ENCODE measurements at regions not wholly inside any gene's neighbourhood (a gene's known extent, or its start where the extent isn't known, plus 50 kb on each side); places are given as distances from the start of the nearest gene placed in this dataset.

DNA sequence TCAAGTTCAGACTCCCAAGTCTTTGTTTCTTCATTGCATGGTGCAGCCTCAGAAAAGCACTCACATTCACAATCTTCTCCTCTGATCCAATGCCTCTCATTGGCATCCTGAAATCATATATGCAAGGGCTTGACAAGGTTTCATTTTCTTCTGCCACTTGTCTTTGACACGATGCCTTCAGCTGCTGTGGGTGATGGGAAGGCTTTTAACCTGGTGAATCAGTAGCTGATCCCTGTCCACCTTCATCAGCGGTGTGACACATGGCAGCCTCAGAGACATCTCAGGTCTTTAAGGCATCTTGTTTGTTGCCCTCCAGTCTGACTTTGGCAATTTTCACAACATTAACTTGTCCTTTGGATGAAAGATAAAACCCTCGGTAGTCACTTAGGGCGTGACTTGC is 147.2 kb downstream of the PRELID2 start:
- TF ChIP-seq, protein P1, sequence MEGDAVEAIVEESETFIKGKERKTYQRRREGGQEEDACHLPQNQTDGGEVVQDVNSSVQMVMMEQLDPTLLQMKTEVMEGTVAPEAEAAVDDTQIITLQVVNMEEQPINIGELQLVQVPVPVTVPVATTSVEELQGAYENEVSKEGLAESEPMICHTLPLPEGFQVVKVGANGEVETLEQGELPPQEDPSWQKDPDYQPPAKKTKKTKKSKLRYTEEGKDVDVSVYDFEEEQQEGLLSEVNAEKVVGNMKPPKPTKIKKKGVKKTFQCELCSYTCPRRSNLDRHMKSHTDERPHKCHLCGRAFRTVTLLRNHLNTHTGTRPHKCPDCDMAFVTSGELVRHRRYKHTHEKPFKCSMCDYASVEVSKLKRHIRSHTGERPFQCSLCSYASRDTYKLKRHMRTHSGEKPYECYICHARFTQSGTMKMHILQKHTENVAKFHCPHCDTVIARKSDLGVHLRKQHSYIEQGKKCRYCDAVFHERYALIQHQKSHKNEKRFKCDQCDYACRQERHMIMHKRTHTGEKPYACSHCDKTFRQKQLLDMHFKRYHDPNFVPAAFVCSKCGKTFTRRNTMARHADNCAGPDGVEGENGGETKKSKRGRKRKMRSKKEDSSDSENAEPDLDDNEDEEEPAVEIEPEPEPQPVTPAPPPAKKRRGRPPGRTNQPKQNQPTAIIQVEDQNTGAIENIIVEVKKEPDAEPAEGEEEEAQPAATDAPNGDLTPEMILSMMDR (IDR thresholded peaks at IDR 0.05; ENCODE audit: insufficient read depth, low read length) = no peak
- DNase-seq (ENCODE audit: low read depth) = no peak
- no peak overlapping the region for H3K4me3 ChIP-seq (ENCODE audit: low read depth, low read length)

DNA sequence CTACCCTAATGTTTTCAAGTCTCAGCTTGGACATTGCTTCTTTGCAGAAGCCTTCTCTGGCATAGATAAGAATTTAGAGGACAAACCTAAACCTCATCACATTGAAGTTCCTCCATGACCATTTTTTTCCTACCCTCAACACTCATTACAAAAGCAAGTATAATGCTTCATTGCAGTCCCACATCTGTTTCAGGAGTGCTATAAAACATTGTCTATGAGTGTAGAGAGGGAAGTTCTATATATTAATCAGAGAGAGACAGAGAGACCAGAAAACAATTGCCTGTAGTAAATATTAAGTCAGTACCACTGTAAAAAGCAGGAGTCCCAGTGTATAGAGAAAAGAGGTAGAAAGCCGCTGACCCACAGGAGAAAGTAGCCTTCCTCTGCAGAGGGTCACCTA is 149.7 kb downstream of the PRELID2 start:
- H3K4me3 ChIP-seq (ENCODE audit: low read depth, low read length) = no peak overlapping the region
- no peak for DNase-seq (ENCODE audit: low read depth)
- TF ChIP-seq, protein P1 (IDR thresholded peaks at IDR 0.05; ENCODE audit: insufficient read depth, low read length) = no peak

DNA sequence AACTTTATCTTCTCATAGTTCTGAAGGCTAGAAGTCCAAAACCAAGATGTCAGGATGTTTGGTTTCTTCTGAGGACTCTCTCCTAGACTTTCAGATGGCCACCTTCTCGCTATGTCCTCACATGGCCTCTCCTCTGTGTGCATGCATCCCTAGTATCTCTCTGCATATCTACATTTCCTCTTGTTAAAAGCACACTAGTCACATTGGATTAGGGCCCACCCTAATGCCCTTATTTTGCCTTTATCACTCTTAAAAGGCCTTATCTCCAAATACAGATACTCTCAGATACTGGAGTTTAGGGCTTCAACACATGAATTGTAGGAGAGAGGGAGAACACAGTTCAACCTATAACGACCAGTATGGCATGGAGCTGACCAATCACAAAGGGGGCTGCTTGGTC is 151.7 kb downstream of the PRELID2 start:
- DNase-seq (ENCODE audit: low read depth) = no peak
- TF ChIP-seq, protein P1 (IDR thresholded peaks at IDR 0.05; ENCODE audit: insufficient read depth, low read length) = no peak
- H3K4me3 ChIP-seq (ENCODE audit: low read depth, low read length) = no peak overlapping the region

DNA sequence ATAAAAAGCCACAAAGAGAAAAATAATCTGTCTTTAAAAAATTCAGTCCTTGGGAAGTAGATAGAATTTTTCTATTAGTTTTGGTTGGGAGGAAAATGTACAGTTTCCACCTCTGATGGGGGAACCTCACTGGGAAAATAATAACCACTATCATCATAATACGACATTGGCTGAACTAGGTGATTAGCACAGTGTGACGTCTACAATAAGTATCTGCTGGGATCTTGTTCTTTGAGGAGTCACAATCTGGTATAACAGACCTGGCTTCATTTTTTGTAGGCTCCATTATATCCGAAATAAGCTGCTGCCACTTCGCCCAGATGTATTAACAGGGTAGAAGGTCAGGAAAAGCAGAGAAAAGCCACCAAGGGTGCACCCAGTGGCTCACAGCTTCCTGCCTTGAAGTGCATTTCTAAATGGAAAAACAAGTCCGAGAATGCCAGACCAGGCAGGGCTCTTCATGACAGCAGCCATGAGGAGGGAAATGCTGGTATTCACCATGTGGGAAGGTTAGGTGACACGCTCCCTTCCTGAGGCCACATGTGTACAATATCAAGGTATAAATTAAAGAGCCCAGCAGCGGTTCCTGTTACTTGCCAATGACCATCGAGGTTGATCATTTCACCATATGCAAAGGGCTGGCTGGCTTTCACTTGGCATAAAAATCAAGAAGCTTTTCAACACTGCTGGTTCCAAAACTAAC is 152.8 kb downstream of the PRELID2 start:
- DNase-seq (ENCODE audit: low read depth) = peak; percentile 37
- TF ChIP-seq, protein P1 (IDR thresholded peaks at IDR 0.05; ENCODE audit: insufficient read depth, low read length) = no peak
- no peak overlapping the region for H3K4me3 ChIP-seq (ENCODE audit: low read depth, low read length)

DNA sequence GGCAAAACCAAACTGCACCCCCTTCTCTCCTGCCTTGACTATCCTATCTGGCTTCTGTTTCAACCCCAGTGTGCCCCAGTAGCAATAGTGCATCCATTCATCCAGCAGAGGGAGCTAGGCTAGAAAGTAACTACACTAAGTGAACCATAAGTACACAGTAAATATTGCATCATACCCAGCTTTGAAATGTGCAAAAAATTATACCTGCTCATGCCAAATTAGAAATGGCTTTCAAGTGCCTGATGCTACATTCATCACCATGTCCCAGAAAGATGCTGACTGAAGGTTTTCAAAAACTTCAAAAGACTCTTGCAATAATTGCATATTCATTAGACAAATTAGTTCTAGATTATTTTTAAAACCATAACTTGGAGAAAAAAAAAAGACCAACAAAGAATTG is 153.5 kb downstream of the PRELID2 start:
- DNase-seq (ENCODE audit: low read depth) = peak; percentile 82
- no peak overlapping the region for H3K4me3 ChIP-seq (ENCODE audit: low read depth, low read length)
- TF ChIP-seq, protein P1 (IDR thresholded peaks at IDR 0.05; ENCODE audit: insufficient read depth, low read length) = peak; percentile 87

DNA sequence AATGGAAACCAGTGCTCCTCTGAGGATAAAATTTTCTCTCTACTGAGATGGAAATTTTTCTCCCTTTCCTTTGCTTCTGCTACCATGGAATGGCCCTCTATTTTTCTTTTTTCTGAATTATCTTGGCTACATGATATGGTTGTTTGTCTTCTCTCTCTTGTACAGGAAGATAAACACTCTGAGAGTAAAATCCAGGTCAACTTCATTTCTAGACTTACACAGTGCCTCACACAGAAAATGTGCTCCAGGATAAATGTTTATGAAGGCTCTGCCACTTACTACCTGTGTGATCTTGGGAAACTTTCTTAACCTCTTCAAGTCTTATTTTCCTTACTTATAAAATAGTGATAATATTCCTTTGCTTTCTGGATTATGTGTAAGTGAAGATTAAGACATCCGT is 153.9 kb downstream of the PRELID2 start:
- no peak for DNase-seq (ENCODE audit: low read depth)
- TF ChIP-seq, protein P1 (IDR thresholded peaks at IDR 0.05; ENCODE audit: insufficient read depth, low read length) = no peak
- no peak overlapping the region for H3K4me3 ChIP-seq (ENCODE audit: low read depth, low read length)

- H3K4me3 ChIP-seq (ENCODE audit: low read depth, low read length) = no peak overlapping the region
- TF ChIP-seq, protein P1 (IDR thresholded peaks at IDR 0.05; ENCODE audit: insufficient read depth, low read length) = no peak
- no peak for DNase-seq (ENCODE audit: low read depth)
Observed at GRCh38 chr5:145680767-145681166, 154.4 kb downstream of the PRELID2 start.
